Smooth muscle cell (in vitro differentiated cells): ENCODE measurements at regions not wholly inside any gene's neighbourhood (a gene's known extent, or its start where the extent isn't known, plus 50 kb on each side); places are given as distances from the start of the nearest gene placed in this dataset.

Experiments used
- DNase-seq: peaks from one replicate; lab custom pipeline; 2025; ENCODE audit not compliant: unreplicated experiment; lab: John Stamatoyannopoulos, UW
- H2AFZ ChIP-seq: fragments of 200-600 bp; sonication (generic); 2 replicates; pipeline ENCODE4 v1.6.0; 2016; ENCODE audit warnings: antibody characterized with exemption, low read depth, mild to moderate bottlenecking
- H3F3A ChIP-seq: fragments of 200-600 bp; sonication (generic); 2 replicates; pipeline ENCODE4 v1.6.0; 2017; ENCODE audit warnings: antibody characterized with exemption, low read depth
- H3K27ac ChIP-seq: fragments of 200-600 bp; sonication (generic); 2 replicates; pipeline ENCODE4 v1.5.1; 2016; ENCODE audit warnings: low read depth, mild to moderate bottlenecking
- H3K27me3 ChIP-seq: fragments of 200-600 bp; sonication (generic); 2 replicates; pipeline ENCODE4 v1.6.1; 2016; ENCODE audit warnings: low read depth, mild to moderate bottlenecking
- H3K36me3 ChIP-seq: fragments of 200-600 bp; sonication (generic); 2 replicates; pipeline ENCODE4 v1.5.1; 2016; ENCODE audit warnings: low read depth
- H3K4me1 ChIP-seq: fragments of 200-600 bp; sonication (generic); 2 replicates; pipeline ENCODE4 v1.5.1; 2016; ENCODE audit warnings: low read depth
- H3K4me2 ChIP-seq: fragments of 200-600 bp; sonication (generic); 2 replicates; pipeline ENCODE4 v1.6.0; 2016; ENCODE audit warnings: mild to moderate bottlenecking
- H3K4me3 ChIP-seq: fragments of 200-600 bp; sonication (generic); 2 replicates; pipeline ENCODE4 v1.5.1; 2016; ENCODE audit warnings: mild to moderate bottlenecking
- H3K79me2 ChIP-seq: fragments of 200-600 bp; sonication (generic); 2 replicates; pipeline ENCODE4 v1.6.0; 2016; ENCODE audit warnings: low read depth, mild to moderate bottlenecking
- H3K9ac ChIP-seq: fragments of 200-600 bp; sonication (generic); 2 replicates; pipeline ENCODE4 v1.6.0; 2016; ENCODE audit warnings: low read depth
- H3K9me3 ChIP-seq: fragments of 200-600 bp; sonication (generic); replicated peaks from 2 replicates; pipeline ENCODE4 v1.5.1; 2016; ENCODE audit warnings: low read depth
- H4K20me1 ChIP-seq: fragments of 200-600 bp; sonication (generic); 2 replicates; pipeline ENCODE4 v1.6.0; 2016; ENCODE audit warnings: low read depth
- WGBS: methylation state at CpG from one replicate; pipeline ENCODE4 v1.1.7; 2016; ENCODE audit warnings: low lambda C conversion rate; 5-methylcytosine and 5-hydroxymethylcytosine counted together
- TF ChIP-seq, protein P1 (sequence below): fragments of 200-600 bp; sonication (generic); IDR thresholded peaks from 2 replicates; pipeline ENCODE4 v1.5.1; 2017; ENCODE audit warnings: borderline replicate concordance, mild to moderate bottlenecking, antibody characterized with exemption; ENCODE audit not compliant: insufficient read depth, poor library complexity, severe bottlenecking

DNA sequence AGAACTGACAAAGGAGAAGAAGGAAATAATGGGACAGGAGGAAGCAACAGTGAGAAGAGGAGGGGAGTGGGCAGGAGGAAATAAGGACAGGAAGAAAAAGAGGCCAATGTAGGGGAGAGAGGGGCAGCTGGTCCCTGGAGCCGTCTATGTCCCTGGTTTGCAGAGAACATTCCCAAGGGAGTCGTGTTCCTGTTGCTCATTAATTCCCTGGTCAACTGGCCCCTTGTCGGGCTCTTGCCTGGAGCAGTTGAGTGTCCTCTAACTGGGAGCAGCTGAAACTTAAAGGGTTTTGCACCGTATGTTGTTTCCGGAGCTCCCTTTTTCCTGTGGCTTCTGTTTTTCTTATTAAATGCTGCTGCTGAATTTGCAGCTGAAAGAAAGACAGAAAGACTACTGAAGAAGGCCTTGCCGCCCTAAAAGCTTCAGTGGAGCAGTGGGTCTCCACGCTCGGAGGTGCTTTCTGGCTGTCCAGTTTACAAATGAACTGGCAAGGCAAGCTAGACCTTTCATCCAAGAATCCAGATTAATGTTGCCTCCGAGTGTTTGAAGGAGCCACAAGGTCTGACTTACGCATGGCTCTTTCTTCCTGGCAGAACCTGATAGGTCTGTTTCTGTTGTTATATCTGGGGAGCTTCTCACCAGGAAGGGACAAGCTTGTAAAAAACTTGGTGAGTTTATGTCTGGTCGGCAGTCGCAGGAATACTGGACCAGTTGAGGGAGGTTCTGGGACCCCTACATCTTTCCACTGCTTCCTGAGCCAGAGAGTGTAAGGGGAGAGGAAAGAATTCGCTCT, 146.2 kb upstream of the RFLNA start:
- no peaks in the 10 kb centered on the region for H3K27me3 ChIP-seq
- H3K4me1 ChIP-seq, result no peaks in the 10 kb centered on the region
- WGBS, result 65% methylated on average over 13 of the region's 13 CpGs
- no peak overlapping the region for H3K27ac ChIP-seq
- H3K4me3 ChIP-seq, result no peak overlapping the region
- no peaks in the 10 kb centered on the region for H4K20me1 ChIP-seq
- no peaks in the 10 kb centered on the region for H3K9me3 ChIP-seq
- no peaks in the 10 kb centered on the region for H3K36me3 ChIP-seq
- no peak overlapping the region for H2AFZ ChIP-seq
- no peak overlapping the region for H3K9ac ChIP-seq
- no peaks in the 10 kb centered on the region for H3F3A ChIP-seq
- no peak overlapping the region for H3K4me2 ChIP-seq
- H3K79me2 ChIP-seq, result no peaks in the 10 kb centered on the region
- TF ChIP-seq, protein P1, sequence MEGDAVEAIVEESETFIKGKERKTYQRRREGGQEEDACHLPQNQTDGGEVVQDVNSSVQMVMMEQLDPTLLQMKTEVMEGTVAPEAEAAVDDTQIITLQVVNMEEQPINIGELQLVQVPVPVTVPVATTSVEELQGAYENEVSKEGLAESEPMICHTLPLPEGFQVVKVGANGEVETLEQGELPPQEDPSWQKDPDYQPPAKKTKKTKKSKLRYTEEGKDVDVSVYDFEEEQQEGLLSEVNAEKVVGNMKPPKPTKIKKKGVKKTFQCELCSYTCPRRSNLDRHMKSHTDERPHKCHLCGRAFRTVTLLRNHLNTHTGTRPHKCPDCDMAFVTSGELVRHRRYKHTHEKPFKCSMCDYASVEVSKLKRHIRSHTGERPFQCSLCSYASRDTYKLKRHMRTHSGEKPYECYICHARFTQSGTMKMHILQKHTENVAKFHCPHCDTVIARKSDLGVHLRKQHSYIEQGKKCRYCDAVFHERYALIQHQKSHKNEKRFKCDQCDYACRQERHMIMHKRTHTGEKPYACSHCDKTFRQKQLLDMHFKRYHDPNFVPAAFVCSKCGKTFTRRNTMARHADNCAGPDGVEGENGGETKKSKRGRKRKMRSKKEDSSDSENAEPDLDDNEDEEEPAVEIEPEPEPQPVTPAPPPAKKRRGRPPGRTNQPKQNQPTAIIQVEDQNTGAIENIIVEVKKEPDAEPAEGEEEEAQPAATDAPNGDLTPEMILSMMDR, result no peak
- no peak for DNase-seq

DNA sequence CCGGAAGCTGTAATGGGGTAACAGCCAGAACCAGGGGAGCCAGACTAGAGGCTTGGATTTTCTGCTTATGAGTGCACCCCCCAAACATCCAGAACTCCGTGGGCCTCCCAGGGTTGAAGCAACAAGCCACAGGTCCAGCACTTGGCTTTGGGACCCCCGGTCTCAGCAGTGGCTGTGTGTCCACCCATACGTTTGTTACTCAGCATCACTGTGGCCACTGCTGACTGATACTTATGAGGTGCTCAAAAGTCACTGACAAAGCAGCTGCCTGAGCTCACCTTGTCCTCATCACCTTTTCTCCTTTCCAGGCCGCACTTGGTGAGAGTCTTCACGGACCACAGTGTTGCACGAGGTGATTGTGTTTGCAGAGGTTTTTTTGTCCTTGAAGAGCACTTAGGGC, 145.6 kb upstream of the RFLNA start:
- Histone ChIP-seq H2AFZ (no peak overlapping the region), H3K4me3 (no peak overlapping the region), H3K4me2 (no peak overlapping the region), H3K27ac (no peak overlapping the region), H3K79me2 (no peaks in the 10 kb centered on the region), H3K4me1 (no peaks in the 10 kb centered on the region), H3F3A (no peaks in the 10 kb centered on the region), H4K20me1 (no peaks in the 10 kb centered on the region), H3K9ac (no peak overlapping the region), H3K27me3 (no peaks in the 10 kb centered on the region), H3K9me3 (no peaks in the 10 kb centered on the region), H3K36me3 (no peaks in the 10 kb centered on the region)
- DNase-seq, result no peak
- TF ChIP-seq, protein P1, result no peak
- WGBS, result 97% methylated on average over 7 of the region's 7 CpGs

DNA sequence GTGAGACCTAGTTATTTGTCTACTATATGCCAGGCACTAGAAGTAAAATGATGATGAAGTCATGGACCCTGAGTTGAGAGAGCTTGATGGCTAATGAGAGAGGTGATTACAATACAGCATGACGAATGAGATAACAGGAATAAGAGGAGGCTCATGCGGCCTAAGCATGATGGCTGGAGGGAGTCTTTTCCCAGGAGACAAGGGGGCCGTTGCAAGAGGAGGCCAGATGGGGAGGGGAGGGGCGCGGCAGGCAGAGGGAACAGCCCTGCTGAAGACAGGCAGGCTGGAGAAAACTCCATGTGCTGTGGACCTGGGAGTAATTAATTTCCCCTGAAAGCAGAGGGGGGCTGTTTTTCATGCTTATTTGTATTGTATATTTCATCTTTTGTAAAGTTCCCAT, 144.7 kb upstream of the RFLNA start:
- 74% methylated on average over 5 of the region's 5 CpGs for WGBS

More for the DNA sequence above, 144.7 kb upstream of the RFLNA start:
- Histone ChIP-seq H2AFZ (no peak overlapping the region), H3K9ac (no peak overlapping the region), H3K36me3 (no peaks in the 10 kb centered on the region), H3F3A (no peaks in the 10 kb centered on the region), H3K4me2 (no peak overlapping the region), H3K4me3 (no peak overlapping the region), H3K27ac (no peak overlapping the region), H3K79me2 (no peaks in the 10 kb centered on the region), H3K9me3 (no peaks in the 10 kb centered on the region), H4K20me1 (no peaks in the 10 kb centered on the region), H3K27me3 (no peaks in the 10 kb centered on the region), H3K4me1 (no peaks in the 10 kb centered on the region)
- DNase-seq, result no peak
- TF ChIP-seq, protein P1, result no peak
